ENCODE measurements at regions not wholly inside any gene's neighbourhood (a gene's known extent, or its start where the extent isn't known, plus 50 kb on each side); places are given as distances from the start of the nearest gene placed in this dataset.

DNA sequence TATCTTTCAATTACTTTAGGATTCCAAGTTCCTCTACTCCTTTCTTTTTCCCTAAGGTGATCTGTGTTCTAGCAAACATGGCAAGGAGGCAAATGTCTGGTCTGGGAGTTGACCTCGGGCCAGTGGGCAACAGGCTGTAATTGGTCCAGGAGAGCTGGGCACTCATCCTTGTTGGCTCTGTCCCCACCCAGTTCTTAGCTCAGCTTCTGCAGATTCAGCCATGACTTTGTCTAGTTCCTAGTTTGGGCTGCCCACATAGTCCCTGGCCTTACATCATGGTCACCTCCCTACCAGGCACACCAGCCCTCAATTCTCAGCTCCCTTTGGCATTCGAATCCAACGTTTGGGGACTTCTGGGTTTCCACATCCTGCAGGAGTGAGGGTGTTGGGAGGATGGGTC, 92.1 kb upstream of the DAP start:
- no peak for DNase-seq (ENCODE audit: low read depth in 1 of 2, low spot score in 1 of 2)

GRCh38 chr5:10849278-10849677, 88.2 kb upstream of the DAP start:
- no peak for DNase-seq (ENCODE audit: low read depth in 1 of 2, low spot score in 1 of 2)

DNA sequence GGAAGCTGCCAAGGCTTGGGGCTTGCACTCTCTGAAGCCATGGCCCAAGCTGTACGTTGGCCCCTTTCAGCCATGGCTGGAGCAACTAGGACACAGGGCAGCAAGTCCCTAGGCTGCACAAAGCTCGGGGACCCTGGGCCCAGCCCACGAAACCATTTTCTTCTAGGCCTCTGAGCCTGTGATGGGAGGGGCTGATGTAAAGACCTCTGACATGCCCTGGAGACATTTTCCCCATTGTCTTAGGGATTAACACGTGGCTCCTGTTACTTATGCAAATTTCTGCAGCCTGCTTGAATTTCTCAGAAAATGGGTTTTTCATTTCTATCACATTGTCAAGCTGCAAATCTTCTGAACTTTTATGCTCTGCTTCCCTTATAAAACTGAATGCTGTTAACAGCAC, 83.0 kb upstream of the DAP start:
- DNase-seq (ENCODE audit: low read depth in 1 of 2, low spot score in 1 of 2), result no peak

- DNase-seq (ENCODE audit: low read depth in 1 of 2, low spot score in 1 of 2), result no peak
These were observed 81.8 kb upstream of the DAP start for GRCh38 chr5:10842823-10843222.

DNA sequence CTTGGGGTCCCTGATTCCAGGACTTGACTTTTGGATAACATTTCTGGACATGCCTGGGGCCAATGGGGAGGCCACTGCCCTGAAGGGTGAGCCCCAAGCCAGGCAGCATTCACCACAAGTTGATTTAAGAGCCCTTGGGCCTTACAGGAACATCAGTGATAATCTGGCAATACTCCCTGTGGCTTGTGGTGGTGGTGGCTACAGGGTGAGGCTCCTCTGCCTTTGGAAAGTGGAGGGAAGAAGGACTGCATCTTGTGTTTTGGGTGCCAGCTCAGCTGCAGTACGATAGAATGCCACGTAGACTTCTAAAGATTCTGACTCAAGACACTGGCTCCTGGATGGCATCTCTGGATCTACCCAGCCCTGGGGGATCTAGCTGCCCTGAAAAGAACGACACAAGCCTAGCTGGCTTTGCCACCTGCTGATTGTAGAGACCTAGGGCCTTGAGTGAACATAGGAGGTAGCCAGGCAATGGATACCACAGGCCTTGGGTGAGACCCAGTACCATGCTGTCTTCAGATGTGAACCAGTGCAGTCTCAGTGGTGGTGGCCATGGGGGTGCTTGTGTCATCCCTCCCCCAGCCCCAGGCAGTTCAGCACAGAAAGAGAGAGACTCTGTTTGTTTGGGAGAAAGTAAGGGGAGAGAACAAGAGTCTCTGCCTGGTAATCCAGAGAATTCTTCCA, 79.0 kb upstream of the DAP start:
- DNase-seq (ENCODE audit: low read depth in 1 of 2, low spot score in 1 of 2), result no peak

- DNase-seq (ENCODE audit: low read depth in 1 of 2, low spot score in 1 of 2), result no peak
These were observed 78.1 kb upstream of the DAP start for GRCh38 chr5:10839118-10839517.

DNA sequence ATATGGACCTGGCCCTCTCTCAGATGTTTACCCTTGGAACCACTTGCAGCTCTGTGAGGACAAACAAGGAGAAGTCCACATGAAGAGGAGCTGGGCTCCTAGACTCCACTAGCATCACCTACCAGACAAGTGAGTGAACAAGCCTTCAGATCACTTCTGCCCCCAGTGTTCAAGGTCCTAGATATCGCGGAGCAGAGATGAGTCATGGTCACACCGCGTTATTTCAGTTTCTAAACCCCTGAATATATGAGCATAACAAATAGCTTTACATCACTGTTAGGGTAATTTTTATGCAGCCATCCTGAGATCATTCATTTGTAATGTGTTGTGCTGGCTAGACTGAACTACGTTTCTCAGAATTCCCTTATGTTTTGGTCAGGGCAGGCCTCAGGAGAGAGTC, 77.0 kb upstream of the DAP start:
- no peak for DNase-seq (ENCODE audit: low read depth in 1 of 2, low spot score in 1 of 2)

GRCh38 chr5:10836986-10837385, 76.0 kb upstream of the DAP start:
- DNase-seq (ENCODE audit: low read depth in 1 of 2, low spot score in 1 of 2), result no peak

GRCh38 chr5:10834695-10835094, 73.7 kb upstream of the DAP start:
- DNase-seq (ENCODE audit: low read depth in 1 of 2, low spot score in 1 of 2), result no peak

DNA sequence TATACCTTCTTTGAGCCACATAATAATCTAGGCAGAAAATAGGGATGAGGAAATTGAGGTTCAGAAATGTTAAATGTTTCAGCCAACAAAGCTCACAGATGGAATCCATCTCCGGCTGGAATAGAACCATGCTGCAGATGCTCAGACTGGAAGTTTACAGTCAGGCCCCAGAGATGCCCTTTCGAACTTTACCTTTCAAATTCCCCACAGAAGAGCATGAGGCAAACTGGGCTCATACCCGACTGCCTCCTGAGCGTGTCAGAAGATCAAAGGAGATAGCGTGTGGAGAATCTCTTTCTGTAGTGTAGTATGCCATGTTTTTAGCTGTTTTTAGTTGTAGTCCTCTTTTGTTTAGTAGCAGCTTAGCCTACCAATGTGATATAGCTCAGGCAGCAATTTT, 72.0 kb upstream of the DAP start:
- DNase-seq (ENCODE audit: low read depth in 1 of 2, low spot score in 1 of 2), result no peak

GRCh38 chr5:10832421-10832820, 71.4 kb upstream of the DAP start:
- no peak for DNase-seq (ENCODE audit: low read depth in 1 of 2, low spot score in 1 of 2)

DNA sequence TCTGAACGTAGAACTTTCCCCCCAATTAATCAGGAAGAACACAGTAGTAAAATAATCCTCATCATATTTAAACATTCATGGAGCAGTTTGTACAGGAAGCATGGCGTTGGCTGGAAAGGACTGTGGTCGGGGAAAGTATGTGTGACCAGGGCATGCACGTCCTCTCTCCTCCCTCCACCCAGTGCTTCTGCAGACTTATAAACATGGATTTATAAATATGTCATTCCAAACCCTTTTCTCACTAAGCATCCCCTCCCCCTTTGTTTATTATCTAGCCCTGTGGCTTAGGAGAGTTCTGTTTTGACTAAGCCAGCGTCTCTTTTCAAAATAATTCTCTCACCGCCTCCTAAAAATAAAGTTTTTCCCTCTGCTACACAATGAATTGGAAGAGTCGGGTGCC, 70.4 kb upstream of the DAP start:
- no peak for DNase-seq (ENCODE audit: low read depth in 1 of 2, low spot score in 1 of 2)

- no peak for DNase-seq (ENCODE audit: low read depth in 1 of 2, low spot score in 1 of 2)
These were observed 67.2 kb upstream of the DAP start for GRCh38 chr5:10828241-10828640.

DNA sequence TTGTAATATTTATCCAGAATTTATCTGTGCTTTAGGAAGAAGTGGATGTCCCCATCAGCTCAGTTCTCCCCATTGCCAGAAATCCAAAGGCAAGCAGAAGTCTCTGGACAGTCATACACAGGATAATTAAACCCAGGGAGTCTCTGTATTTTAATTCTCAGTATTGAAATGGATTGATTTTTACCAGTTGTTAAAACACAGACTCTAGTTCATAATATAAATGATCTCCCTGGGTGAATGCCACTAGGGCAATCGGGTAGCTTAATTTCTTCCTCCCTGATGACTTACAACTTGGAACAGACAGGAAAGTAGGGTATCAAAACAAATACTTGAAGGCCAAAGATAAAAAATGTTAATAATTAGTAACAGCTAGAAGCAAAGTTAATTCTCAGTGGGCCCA, 66.5 kb upstream of the DAP start:
- DNase-seq (ENCODE audit: low read depth in 1 of 2, low spot score in 1 of 2), result no peak

GRCh38 chr5:10826971-10827370, 65.9 kb upstream of the DAP start:
- DNase-seq (ENCODE audit: low read depth in 1 of 2, low spot score in 1 of 2), result no peak

- no peak for DNase-seq (ENCODE audit: low read depth in 1 of 2, low spot score in 1 of 2)
These were observed 65.0 kb upstream of the DAP start for GRCh38 chr5:10825897-10826644.

GRCh38 chr5:10812218-10812617, 51.2 kb upstream of the DAP start:
- DNase-seq (ENCODE audit: low read depth in 1 of 2, low spot score in 1 of 2), result no peak

Measured in activated CD4-positive, alpha-beta T cell treated with anti-CD3 and anti-CD28 coated beads, Interleukin-2, amount 50 U/mL, for 24 hours (primary cell).